AG09319 (cell line): ENCODE measurements at regions not wholly inside any gene's neighbourhood (a gene's known extent, or its start where the extent isn't known, plus 50 kb on each side); places are given as distances from the start of the nearest gene placed in this dataset.

Source experiments
- DNase-seq: peaks from one replicate; pipeline ENCODE4 v3.0.0-alpha.2; 2010; ENCODE audit warnings: low read depth; ENCODE audit errors: extremely low read depth
- CTCF ChIP-seq: IDR thresholded peaks from 2 replicates; pipeline ENCODE4 v1.5.1; 2011; ENCODE audit warnings: low read depth, mild to moderate bottlenecking, inconsistent platforms, low read length, moderate library complexity

- no peak for DNase-seq
- no peak for TF ChIP-seq CTCF
Observed at GRCh38 chr9:86846656-86847055, 100.7 kb downstream of the GAS1 start.

- TF ChIP-seq CTCF: no peak
- DNase-seq: no peak
Observed at GRCh38 chr9:86843206-86843605, 104.1 kb downstream of the GAS1 start.

- no peak for DNase-seq
- no peak for TF ChIP-seq CTCF
Observed at GRCh38 chr9:86842573-86842972, 104.7 kb downstream of the GAS1 start.

DNA sequence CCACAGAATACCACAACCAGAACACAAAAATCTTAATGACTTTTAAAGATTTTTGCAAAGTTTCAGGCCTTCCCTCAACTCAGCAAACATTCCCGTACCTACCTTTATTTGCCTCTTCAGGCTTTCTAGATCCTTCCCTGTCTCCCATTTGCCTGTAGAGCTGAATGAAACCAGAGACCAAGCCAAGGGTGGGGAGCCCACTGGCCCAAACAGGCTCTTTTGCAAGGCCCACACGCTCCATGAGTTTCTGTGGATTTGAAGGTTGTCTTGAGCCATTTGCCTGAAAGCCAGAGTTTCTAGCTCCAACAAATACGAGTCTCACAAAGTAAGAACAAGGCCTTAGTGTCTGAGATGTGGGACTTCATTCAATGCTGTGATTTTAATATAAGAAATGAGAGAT lies 107.8 kb downstream of the GAS1 start:
- DNase-seq: no peak
- no peak for TF ChIP-seq CTCF

- TF ChIP-seq CTCF: no peak
- no peak for DNase-seq
Observed at GRCh38 chr9:86838519-86839497, 108.5 kb downstream of the GAS1 start.

- no peak for TF ChIP-seq CTCF
- no peak for DNase-seq
Observed at GRCh38 chr9:86837345-86837744, 110.0 kb downstream of the GAS1 start.

DNA sequence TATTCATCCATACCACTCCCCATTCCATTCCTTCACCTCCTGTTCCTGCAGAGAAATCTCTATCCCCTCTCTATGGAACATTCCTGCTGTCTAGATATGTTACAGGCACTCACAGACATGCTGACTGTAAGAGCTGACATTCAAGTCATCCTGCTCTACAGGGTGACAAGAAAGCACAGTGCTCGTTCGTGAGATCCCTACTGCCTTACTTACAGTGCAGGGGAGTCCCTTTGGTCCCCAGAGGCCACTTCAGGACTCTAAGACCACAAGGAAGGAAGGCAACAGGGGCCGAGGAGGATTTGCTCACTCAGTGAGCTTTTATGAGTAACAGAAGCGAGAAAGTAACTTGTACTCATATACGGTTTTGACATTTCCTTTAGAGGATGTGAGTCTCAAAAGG lies 110.5 kb downstream of the GAS1 start:
- no peak for TF ChIP-seq CTCF
- no peak for DNase-seq
